B cell (primary cell): ENCODE measurements at regions not wholly inside any gene's neighbourhood (a gene's known extent, or its start where the extent isn't known, plus 50 kb on each side); places are given as distances from the start of the nearest gene placed in this dataset.
A peak's percentile ranks its signal among the peaks of the same experiment; 100 is the strongest.

Source experiments
- ATAC-seq: fragments of 200-7000 bp; cut with Tn5 transposase; one replicate; pipeline ENCODE4 v1.10.0; 2021; ENCODE audit warnings: low read depth, mild to moderate bottlenecking, moderate number of reproducible peaks, moderate library complexity
- CTCF ChIA-PET: fragments of 350-600 bp; sonication (Branson Sonifier 250); formaldehyde crosslinking; loops from one replicate; lab custom pipeline; 2021; ENCODE audit warnings: antibody characterized with exemption, inconsistent platforms; lab: Charles Lee
- POLR2A ChIA-PET: fragments of 350-600 bp; sonication (Branson Sonifier 250); formaldehyde crosslinking; loops from one replicate; lab custom pipeline; 2021; ENCODE audit warnings: antibody characterized with exemption; lab: Charles Lee
- DNase-seq: peaks from one replicate; pipeline ENCODE4 v3.0.0; 2013
- H2AFZ ChIP-seq: 2 replicates; pipeline ENCODE4 v1.6.1; 2012; ENCODE audit warnings: mild to moderate bottlenecking, low read depth, low read length; ENCODE audit not compliant: insufficient read depth, poor library complexity, severe bottlenecking
- H3K27ac ChIP-seq, 2 donors: 1 replicate in 1 of 2; 2 replicates in 1 of 2; pipeline ENCODE4 v1.5.1; 2012 to 2013; ENCODE audit warnings: low read length in 2 of 2, mild to moderate bottlenecking in 2 of 2, moderate library complexity in 1 of 2
- H3K27me3 ChIP-seq, 4 experiments: fragments of 200-600 bp in 1 of 4; sonication (generic) in 1 of 4; replicated peaks in 1 of 4; 1 replicate in 2 of 4; 2 replicates in 2 of 4; pipeline versions ENCODE4 v1.6.1 to v1.7.0; 2013 to 2016; ENCODE audit warnings: low read length in 3 of 4, mild to moderate bottlenecking in 2 of 4, mixed read lengths in 1 of 4, moderate library complexity in 1 of 4; ENCODE audit not compliant: insufficient read depth in 4 of 4, control insufficient read depth in 3 of 4; ENCODE audit errors: control extremely low read depth in 1 of 4
- H3K36me3 ChIP-seq, 2 experiments: replicated peaks in 1 of 2; 1 replicate in 1 of 2; 2 replicates in 1 of 2; pipeline versions ENCODE4 v1.6.1 to v1.7.1; 2013; ENCODE audit warnings: low read length in 1 of 2; ENCODE audit not compliant: insufficient read depth in 2 of 2, control insufficient read depth in 1 of 2; ENCODE audit errors: control extremely low read depth in 1 of 2, extremely low read depth in 1 of 2
- H3K4me1 ChIP-seq, 2 donors: fragments of 200-600 bp in 1 of 2; sonication (generic) in 1 of 2; 1 replicate in 1 of 2; 2 replicates in 1 of 2; pipeline versions ENCODE4 v1.5.1 to v1.6.1; 2013 to 2017; ENCODE audit warnings: low read length in 2 of 2; ENCODE audit not compliant: control insufficient read depth in 2 of 2, insufficient read depth in 2 of 2
- H3K4me2 ChIP-seq: replicated peaks from 2 replicates; pipeline ENCODE3; 2012; ENCODE audit warnings: mild to moderate bottlenecking, low read depth, low read length; ENCODE audit not compliant: poor library complexity, severe bottlenecking
- H3K4me3 ChIP-seq, 5 experiments: fragments of 200-600 bp in 1 of 5; sonication (generic) in 1 of 5; 1 replicate in 3 of 5; 2 replicates in 2 of 5; pipeline versions ENCODE4 v1.5.1 to v1.7.0; 2011 to 2016; ENCODE audit warnings: low read length in 4 of 5, mild to moderate bottlenecking in 4 of 5, low read depth in 2 of 5, control low read depth in 1 of 5, moderate library complexity in 1 of 5; ENCODE audit not compliant: insufficient read depth in 1 of 5; ENCODE audit errors: control extremely low read depth in 1 of 5, extremely low read depth in 1 of 5
- H3K79me2 ChIP-seq: fragments of 200-600 bp; sonication (generic); one replicate; pipeline ENCODE4 v1.6.0; 2016; ENCODE audit warnings: low read length; ENCODE audit not compliant: control insufficient read depth, insufficient read depth
- H3K9ac ChIP-seq: fragments of 200-600 bp; sonication (generic); 2 replicates; pipeline ENCODE4 v1.6.1; 2017; ENCODE audit warnings: mild to moderate bottlenecking, low read length, moderate library complexity
- H3K9me3 ChIP-seq, 3 donors: one replicate each; pipeline versions ENCODE4 v1.6.1 to v1.7.1; 2013; ENCODE audit warnings: low read length in 2 of 3; ENCODE audit not compliant: control insufficient read depth in 2 of 3, insufficient read depth in 1 of 3; ENCODE audit errors: control extremely low read depth in 1 of 3
- H4K20me1 ChIP-seq: 2 replicates; pipeline ENCODE4 v1.6.0; 2012; ENCODE audit warnings: mild to moderate bottlenecking, low read length; ENCODE audit not compliant: insufficient read depth, control insufficient read depth, poor library complexity, severe bottlenecking
- H3K27ac Mint-ChIP-seq: one replicate; pipeline ENCODE4 v1.8.0; 2021; ENCODE audit warnings: mixed read lengths
- H3K27me3 Mint-ChIP-seq: one replicate; pipeline ENCODE4 v1.8.0; 2021; ENCODE audit warnings: mixed read lengths
- H3K4me1 Mint-ChIP-seq: one replicate; pipeline ENCODE4 v1.8.0; 2021; ENCODE audit warnings: mixed read lengths
- H3K4me3 Mint-ChIP-seq: one replicate; pipeline ENCODE4 v1.8.0; 2021; ENCODE audit warnings: mixed read lengths
- H3K9me3 Mint-ChIP-seq: one replicate; pipeline ENCODE4 v1.8.0; 2022; ENCODE audit warnings: mixed read lengths; ENCODE audit not compliant: insufficient read depth
- EZH2 ChIP-seq: IDR thresholded peaks from 2 replicates; pipeline ENCODE4 v1.6.1; 2012; ENCODE audit warnings: borderline replicate concordance, low read depth, mild to moderate bottlenecking, moderate library complexity, low read length; ENCODE audit not compliant: insufficient read depth, poor library complexity, severe bottlenecking
- WGBS: methylation state at CpG from one replicate; pipeline ENCODE4 v1.1.5; 2013; ENCODE audit warnings: missing lambda C conversion rate; ENCODE audit not compliant: insufficient coverage; 5-methylcytosine and 5-hydroxymethylcytosine counted together
- intact Hi-C: fragments of 100-400 bp; cut with micrococcal nuclease; formaldehyde crosslinking; loops from one replicate; pipeline ENCODE4 v1.10.0; 2022
- TF ChIP-seq, protein P1 (sequence below): fragments of 200-600 bp; IDR thresholded peaks from one replicate; pipeline ENCODE4 v1.8.0; 2022; ENCODE audit warnings: antibody characterized with exemption, mild to moderate bottlenecking

DNA sequence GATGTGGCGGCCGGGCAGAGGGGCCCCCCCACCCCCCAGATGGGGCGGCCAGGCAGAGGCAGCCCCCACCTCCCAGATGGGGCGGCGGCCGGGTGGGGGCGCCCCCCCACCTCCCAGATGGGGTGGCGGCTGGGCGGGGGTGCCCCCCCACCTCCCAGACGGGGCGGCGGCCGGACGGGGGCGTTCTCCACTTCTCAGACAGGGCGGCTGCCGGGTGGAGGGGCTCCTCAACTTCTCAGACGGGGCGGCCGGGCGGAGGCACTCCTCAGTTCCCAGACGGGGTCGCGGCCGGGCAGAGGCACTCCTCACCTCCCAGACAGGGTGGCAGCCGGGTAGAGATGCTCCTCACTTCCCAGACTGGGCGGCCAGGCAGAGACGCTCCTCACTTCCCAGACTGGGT is 469.8 kb downstream of the PCNX1 start:
- H3K79me2 ChIP-seq = peaks cover 98% of the 10 kb centered on the region

DNA sequence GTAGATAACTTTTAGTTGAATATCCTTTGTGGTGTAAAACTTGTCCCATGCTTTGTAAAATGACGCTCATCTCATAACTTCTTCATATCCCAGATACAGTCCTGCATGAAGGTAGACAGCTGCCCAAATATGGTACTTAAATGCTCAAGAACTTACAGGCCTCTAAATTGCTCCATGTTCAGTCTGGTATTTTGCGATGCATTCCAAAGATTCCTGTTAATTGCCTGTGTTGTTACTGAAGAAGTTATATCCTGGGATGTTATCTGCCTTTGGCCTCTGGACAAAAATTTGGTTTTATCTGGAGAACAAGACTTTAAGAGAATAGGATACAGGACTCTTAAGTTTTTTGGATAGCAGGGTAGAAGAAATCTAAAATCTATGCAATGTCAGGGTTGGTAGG is 473.0 kb downstream of the PCNX1 start:
- H4K20me1 ChIP-seq = no peaks in the 10 kb centered on the region
- H3K27ac Mint-ChIP-seq = no peak overlapping the region
- H3K4me1 Mint-ChIP-seq = peaks cover 73% of the 10 kb centered on the region
- no peak for TF ChIP-seq EZH2
- TF ChIP-seq, protein P1, sequence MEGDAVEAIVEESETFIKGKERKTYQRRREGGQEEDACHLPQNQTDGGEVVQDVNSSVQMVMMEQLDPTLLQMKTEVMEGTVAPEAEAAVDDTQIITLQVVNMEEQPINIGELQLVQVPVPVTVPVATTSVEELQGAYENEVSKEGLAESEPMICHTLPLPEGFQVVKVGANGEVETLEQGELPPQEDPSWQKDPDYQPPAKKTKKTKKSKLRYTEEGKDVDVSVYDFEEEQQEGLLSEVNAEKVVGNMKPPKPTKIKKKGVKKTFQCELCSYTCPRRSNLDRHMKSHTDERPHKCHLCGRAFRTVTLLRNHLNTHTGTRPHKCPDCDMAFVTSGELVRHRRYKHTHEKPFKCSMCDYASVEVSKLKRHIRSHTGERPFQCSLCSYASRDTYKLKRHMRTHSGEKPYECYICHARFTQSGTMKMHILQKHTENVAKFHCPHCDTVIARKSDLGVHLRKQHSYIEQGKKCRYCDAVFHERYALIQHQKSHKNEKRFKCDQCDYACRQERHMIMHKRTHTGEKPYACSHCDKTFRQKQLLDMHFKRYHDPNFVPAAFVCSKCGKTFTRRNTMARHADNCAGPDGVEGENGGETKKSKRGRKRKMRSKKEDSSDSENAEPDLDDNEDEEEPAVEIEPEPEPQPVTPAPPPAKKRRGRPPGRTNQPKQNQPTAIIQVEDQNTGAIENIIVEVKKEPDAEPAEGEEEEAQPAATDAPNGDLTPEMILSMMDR = no peak
- no peaks in the 10 kb centered on the region for H3K27me3 ChIP-seq
- POLR2A ChIA-PET = no interaction called here
- H3K27me3 Mint-ChIP-seq = no peaks in the 10 kb centered on the region
- DNase-seq (no peak), ATAC-seq (no peak)
- H3K4me3 Mint-ChIP-seq = peak overlapping the region; percentile 23
- peaks cover 100% of the 10 kb centered on the region for H3K79me2 ChIP-seq
- H3K4me2 ChIP-seq = no peak overlapping the region
- H3K4me1 ChIP-seq = peaks cover 23 to 44% of the 10 kb centered on the region in 2 donors
- no peaks in the 10 kb centered on the region for H3K36me3 ChIP-seq
- CTCF ChIA-PET = interaction anchor here (0.9 kb wide), 1 partner anchor 23 kb away, joined by 3 read pairs; no protein-coding TSS in a partner anchor
- H3K9ac ChIP-seq = no peak overlapping the region
- H2AFZ ChIP-seq = no peak overlapping the region
- H3K9me3 Mint-ChIP-seq = peaks cover 2% of the 10 kb centered on the region
- H3K4me3 ChIP-seq = no peak overlapping the region
- 100% methylated on average over 1 of the region's 2 CpGs for WGBS
- H3K27ac ChIP-seq = no peak overlapping the region
- intact Hi-C loops = no loop called here
- H3K9me3 ChIP-seq = peaks cover 0 to 15% (median 0%) of the 10 kb centered on the region in 3 donors

More for the DNA sequence above, 469.8 kb downstream of the PCNX1 start:
- Mint-ChIP-seq H3K9me3 (peaks cover 2% of the 10 kb centered on the region), H3K27ac (no peak overlapping the region), H3K4me3 (peak overlapping the region; percentile 26), H3K4me1 (peaks cover 60% of the 10 kb centered on the region), H3K27me3 (no peaks in the 10 kb centered on the region)
- DNase-seq (no peak), ATAC-seq (no peak)
- ChIA-PET CTCF (no interaction called here), POLR2A (no interaction called here)
- Histone ChIP-seq H3K27ac (no peak overlapping the region), H2AFZ (no peak overlapping the region), H4K20me1 (no peaks in the 10 kb centered on the region), H3K9ac (no peak overlapping the region), H3K4me1 (peaks cover 15 to 31% of the 10 kb centered on the region in 2 donors), H3K9me3 (peaks cover 0 to 19% (median 0%) of the 10 kb centered on the region in 3 donors), H3K4me3 (no peak overlapping the region), H3K4me2 (no peak overlapping the region), H3K36me3 (no peaks in the 10 kb centered on the region), H3K27me3 (no peaks in the 10 kb centered on the region)
- intact Hi-C loops = no loop called here
- WGBS = over 99% methylated on average over 21 of the region's 28 CpGs
- TF ChIP-seq, protein P1 = no peak
- no peak for TF ChIP-seq EZH2
